B cell (primary cell): ENCODE measurements at regions not wholly inside any gene's neighbourhood (a gene's known extent, or its start where the extent isn't known, plus 50 kb on each side); places are given as distances from the start of the nearest gene placed in this dataset.

Experiments
- ATAC-seq: fragments of 200-7000 bp; cut with Tn5 transposase; one replicate; pipeline ENCODE4 v1.10.0; 2021; ENCODE audit warnings: low read depth, mild to moderate bottlenecking, moderate number of reproducible peaks, moderate library complexity
- CTCF ChIA-PET: fragments of 350-600 bp; sonication (Branson Sonifier 250); formaldehyde crosslinking; loops from one replicate; lab custom pipeline; 2021; ENCODE audit warnings: antibody characterized with exemption, inconsistent platforms; lab: Charles Lee
- POLR2A ChIA-PET: fragments of 350-600 bp; sonication (Branson Sonifier 250); formaldehyde crosslinking; loops from one replicate; lab custom pipeline; 2021; ENCODE audit warnings: antibody characterized with exemption; lab: Charles Lee
- DNase-seq: peaks from one replicate; pipeline ENCODE4 v3.0.0; 2013
- H2AFZ ChIP-seq: 2 replicates; pipeline ENCODE4 v1.6.1; 2012; ENCODE audit warnings: mild to moderate bottlenecking, low read depth, low read length; ENCODE audit not compliant: insufficient read depth, poor library complexity, severe bottlenecking
- H3K27ac ChIP-seq, 2 donors: 1 replicate in 1 of 2; 2 replicates in 1 of 2; pipeline ENCODE4 v1.5.1; 2012 to 2013; ENCODE audit warnings: low read length in 2 of 2, mild to moderate bottlenecking in 2 of 2, moderate library complexity in 1 of 2
- H3K27me3 ChIP-seq, 4 experiments: fragments of 200-600 bp in 1 of 4; sonication (generic) in 1 of 4; replicated peaks in 1 of 4; 1 replicate in 2 of 4; 2 replicates in 2 of 4; pipeline versions ENCODE4 v1.6.1 to v1.7.0; 2013 to 2016; ENCODE audit warnings: low read length in 3 of 4, mild to moderate bottlenecking in 2 of 4, mixed read lengths in 1 of 4, moderate library complexity in 1 of 4; ENCODE audit not compliant: insufficient read depth in 4 of 4, control insufficient read depth in 3 of 4; ENCODE audit errors: control extremely low read depth in 1 of 4
- H3K36me3 ChIP-seq, 2 experiments: replicated peaks in 1 of 2; 1 replicate in 1 of 2; 2 replicates in 1 of 2; pipeline versions ENCODE4 v1.6.1 to v1.7.1; 2013; ENCODE audit warnings: low read length in 1 of 2; ENCODE audit not compliant: insufficient read depth in 2 of 2, control insufficient read depth in 1 of 2; ENCODE audit errors: control extremely low read depth in 1 of 2, extremely low read depth in 1 of 2
- H3K4me1 ChIP-seq, 2 donors: fragments of 200-600 bp in 1 of 2; sonication (generic) in 1 of 2; 1 replicate in 1 of 2; 2 replicates in 1 of 2; pipeline versions ENCODE4 v1.5.1 to v1.6.1; 2013 to 2017; ENCODE audit warnings: low read length in 2 of 2; ENCODE audit not compliant: control insufficient read depth in 2 of 2, insufficient read depth in 2 of 2
- H3K4me2 ChIP-seq: replicated peaks from 2 replicates; pipeline ENCODE3; 2012; ENCODE audit warnings: mild to moderate bottlenecking, low read depth, low read length; ENCODE audit not compliant: poor library complexity, severe bottlenecking
- H3K4me3 ChIP-seq, 5 experiments: fragments of 200-600 bp in 1 of 5; sonication (generic) in 1 of 5; 1 replicate in 3 of 5; 2 replicates in 2 of 5; pipeline versions ENCODE4 v1.5.1 to v1.7.0; 2011 to 2016; ENCODE audit warnings: low read length in 4 of 5, mild to moderate bottlenecking in 4 of 5, low read depth in 2 of 5, control low read depth in 1 of 5, moderate library complexity in 1 of 5; ENCODE audit not compliant: insufficient read depth in 1 of 5; ENCODE audit errors: control extremely low read depth in 1 of 5, extremely low read depth in 1 of 5
- H3K79me2 ChIP-seq: fragments of 200-600 bp; sonication (generic); one replicate; pipeline ENCODE4 v1.6.0; 2016; ENCODE audit warnings: low read length; ENCODE audit not compliant: control insufficient read depth, insufficient read depth
- H3K9ac ChIP-seq: fragments of 200-600 bp; sonication (generic); 2 replicates; pipeline ENCODE4 v1.6.1; 2017; ENCODE audit warnings: mild to moderate bottlenecking, low read length, moderate library complexity
- H3K9me3 ChIP-seq, 3 donors: one replicate each; pipeline versions ENCODE4 v1.6.1 to v1.7.1; 2013; ENCODE audit warnings: low read length in 2 of 3; ENCODE audit not compliant: control insufficient read depth in 2 of 3, insufficient read depth in 1 of 3; ENCODE audit errors: control extremely low read depth in 1 of 3
- H4K20me1 ChIP-seq: 2 replicates; pipeline ENCODE4 v1.6.0; 2012; ENCODE audit warnings: mild to moderate bottlenecking, low read length; ENCODE audit not compliant: insufficient read depth, control insufficient read depth, poor library complexity, severe bottlenecking
- H3K27ac Mint-ChIP-seq: one replicate; pipeline ENCODE4 v1.8.0; 2021; ENCODE audit warnings: mixed read lengths
- H3K27me3 Mint-ChIP-seq: one replicate; pipeline ENCODE4 v1.8.0; 2021; ENCODE audit warnings: mixed read lengths
- H3K4me1 Mint-ChIP-seq: one replicate; pipeline ENCODE4 v1.8.0; 2021; ENCODE audit warnings: mixed read lengths
- H3K4me3 Mint-ChIP-seq: one replicate; pipeline ENCODE4 v1.8.0; 2021; ENCODE audit warnings: mixed read lengths
- H3K9me3 Mint-ChIP-seq: one replicate; pipeline ENCODE4 v1.8.0; 2022; ENCODE audit warnings: mixed read lengths; ENCODE audit not compliant: insufficient read depth
- CTCF ChIP-seq: fragments of 200-600 bp; IDR thresholded peaks from one replicate; pipeline ENCODE4 v1.8.0; 2022; ENCODE audit warnings: antibody characterized with exemption, mild to moderate bottlenecking
- EZH2 ChIP-seq: IDR thresholded peaks from 2 replicates; pipeline ENCODE4 v1.6.1; 2012; ENCODE audit warnings: borderline replicate concordance, low read depth, mild to moderate bottlenecking, moderate library complexity, low read length; ENCODE audit not compliant: insufficient read depth, poor library complexity, severe bottlenecking
- WGBS: methylation state at CpG from one replicate; pipeline ENCODE4 v1.1.5; 2013; ENCODE audit warnings: missing lambda C conversion rate; ENCODE audit not compliant: insufficient coverage; 5-methylcytosine and 5-hydroxymethylcytosine counted together
- intact Hi-C: fragments of 100-400 bp; cut with micrococcal nuclease; formaldehyde crosslinking; loops from one replicate; pipeline ENCODE4 v1.10.0; 2022

GRCh38 chr16:50858376-50858775, 116.5 kb downstream of the CYLD start:
- ATAC-seq (no peak), DNase-seq (no peak)
- H3K27ac Mint-ChIP-seq = no peak overlapping the region
- H2AFZ ChIP-seq = no peak overlapping the region
- peaks cover 0 to 8% (median 0%) of the 10 kb centered on the region in 3 donors for H3K9me3 ChIP-seq
- intact Hi-C loops = no loop called here
- H3K27me3 ChIP-seq = peaks cover 0 to 5% (median 0%) of the 10 kb centered on the region in 4 experiments
- no peaks in the 10 kb centered on the region for H3K4me1 ChIP-seq
- no peaks in the 10 kb centered on the region for H3K9me3 Mint-ChIP-seq
- WGBS = 88% methylated on average over 6 of the region's 6 CpGs
- H3K9ac ChIP-seq = no peak overlapping the region
- H3K4me2 ChIP-seq = no peak overlapping the region
- H3K27ac ChIP-seq = no peak overlapping the region
- H3K36me3 ChIP-seq = no peaks in the 10 kb centered on the region
- H3K27me3 Mint-ChIP-seq = peaks cover 32% of the 10 kb centered on the region
- no peaks in the 10 kb centered on the region for H3K4me1 Mint-ChIP-seq
- TF ChIP-seq CTCF = no peak
- TF ChIP-seq EZH2 = no peak
- no peaks in the 10 kb centered on the region for H3K79me2 ChIP-seq
- ChIA-PET POLR2A (no interaction called here), CTCF (no interaction called here)
- H3K4me3 ChIP-seq = no peak overlapping the region
- H4K20me1 ChIP-seq = no peaks in the 10 kb centered on the region
- H3K4me3 Mint-ChIP-seq = no peak overlapping the region

GRCh38 chr16:50857881-50858280, 116.0 kb downstream of the CYLD start:
- Histone ChIP-seq H3K27me3 (peaks cover 0 to 5% (median 0%) of the 10 kb centered on the region in 4 experiments), H3K9me3 (peaks cover 0 to 8% (median 0%) of the 10 kb centered on the region in 3 donors), H3K9ac (no peak overlapping the region), H3K4me3 (no peak overlapping the region), H3K79me2 (no peaks in the 10 kb centered on the region), H2AFZ (no peak overlapping the region), H3K27ac (no peak overlapping the region), H3K36me3 (no peaks in the 10 kb centered on the region), H3K4me2 (no peak overlapping the region), H3K4me1 (no peaks in the 10 kb centered on the region), H4K20me1 (no peaks in the 10 kb centered on the region)
- TF ChIP-seq EZH2 = no peak
- no peak for TF ChIP-seq CTCF
- whole genome bisulfite sequencing = 82% methylated on average over 5 of the region's 5 CpGs
- intact Hi-C loops = no loop called here
- CTCF ChIA-PET = no interaction called here
- Mint-ChIP-seq H3K27me3 (peaks cover 37% of the 10 kb centered on the region), H3K4me3 (no peak overlapping the region), H3K9me3 (no peaks in the 10 kb centered on the region), H3K4me1 (no peaks in the 10 kb centered on the region), H3K27ac (no peak overlapping the region)
- ATAC-seq (no peak), DNase-seq (no peak)
- POLR2A ChIA-PET = no interaction called here
